GM18867 (cell line): ENCODE measurements at regions not wholly inside any gene's neighbourhood (a gene's known extent, or its start where the extent isn't known, plus 50 kb on each side); places are given as distances from the start of the nearest gene placed in this dataset.

Source experiments
- ATAC-seq: cut with Tn5 transposase; IDR thresholded peaks from one replicate; pipeline ENCODE4 v1.9.1; 2021; ENCODE audit warnings: mild to moderate bottlenecking, moderate library complexity; ENCODE audit not compliant: unreplicated experiment

GRCh38 chr4:11002961-11003360 is 318.4 kb upstream of the CLNK start:
- ATAC-seq, result no peak

- no peak for ATAC-seq
Observed at GRCh38 chr4:10998846-10999245, 314.3 kb upstream of the CLNK start.

GRCh38 chr4:10984815-10985214 is 300.2 kb upstream of the CLNK start:
- ATAC-seq, result no peak

- ATAC-seq, result no peak
Observed at GRCh38 chr4:10983885-10984640, 299.5 kb upstream of the CLNK start.

- peak; percentile 76 for ATAC-seq
Observed at GRCh38 chr4:10983268-10983667, 298.7 kb upstream of the CLNK start.

- no peak for ATAC-seq
Observed at GRCh38 chr4:10982305-10982704, 297.7 kb upstream of the CLNK start.

GRCh38 chr4:10981576-10981975 is 297.0 kb upstream of the CLNK start:
- no peak for ATAC-seq

- ATAC-seq, result no peak
Observed at GRCh38 chr4:10981096-10981495, 296.5 kb upstream of the CLNK start.

- no peak for ATAC-seq
Observed at GRCh38 chr4:10979032-10979431, 294.5 kb upstream of the CLNK start.

GRCh38 chr4:10977534-10977933 is 293.0 kb upstream of the CLNK start:
- peak; percentile 82 for ATAC-seq

GRCh38 chr4:10974371-10974770 is 289.8 kb upstream of the CLNK start:
- no peak for ATAC-seq

- ATAC-seq, result no peak
Observed at GRCh38 chr4:10973686-10974085, 289.1 kb upstream of the CLNK start.

GRCh38 chr4:10971800-10972401 is 287.3 kb upstream of the CLNK start:
- no peak for ATAC-seq

GRCh38 chr4:10965196-10965595 is 280.6 kb upstream of the CLNK start:
- ATAC-seq, result no peak

GRCh38 chr4:10963958-10964703 is 279.6 kb upstream of the CLNK start:
- ATAC-seq, result no peak

GRCh38 chr4:10963241-10963640 is 278.7 kb upstream of the CLNK start:
- no peak for ATAC-seq

GRCh38 chr4:10962246-10962645 is 277.7 kb upstream of the CLNK start:
- no peak for ATAC-seq

GRCh38 chr4:10960389-10960788 is 275.8 kb upstream of the CLNK start:
- ATAC-seq, result no peak

GRCh38 chr4:10959586-10959985 is 275.0 kb upstream of the CLNK start:
- no peak for ATAC-seq

- ATAC-seq, result no peak
Observed at GRCh38 chr4:10958226-10958856, 273.8 kb upstream of the CLNK start.

GRCh38 chr4:10951306-10951705 is 266.7 kb upstream of the CLNK start:
- no peak for ATAC-seq
